H1 (cell line): ENCODE measurements at regions not wholly inside any gene's neighbourhood (a gene's known extent, or its start where the extent isn't known, plus 50 kb on each side); places are given as distances from the start of the nearest gene placed in this dataset.

ENCODE experiments used
- RAD21 ChIP-seq, 2 experiments: IDR thresholded peaks in 1 of 2; conservative IDR thresholded peaks in 1 of 2; 2 replicates each; pipeline ENCODE4 v1.6.1; 2011; ENCODE audit warnings: low read depth in 2 of 2, low read length in 2 of 2, improper control_type of control experiment in 1 of 2, inconsistent platforms in 1 of 2, mild to moderate bottlenecking in 1 of 2, moderate library complexity in 1 of 2
- TF ChIP-seq, protein P1 (sequence below): IDR thresholded peaks from 2 replicates; pipeline ENCODE4 v1.6.1; 2011; ENCODE audit warnings: low read length, improper control_type of control experiment

DNA sequence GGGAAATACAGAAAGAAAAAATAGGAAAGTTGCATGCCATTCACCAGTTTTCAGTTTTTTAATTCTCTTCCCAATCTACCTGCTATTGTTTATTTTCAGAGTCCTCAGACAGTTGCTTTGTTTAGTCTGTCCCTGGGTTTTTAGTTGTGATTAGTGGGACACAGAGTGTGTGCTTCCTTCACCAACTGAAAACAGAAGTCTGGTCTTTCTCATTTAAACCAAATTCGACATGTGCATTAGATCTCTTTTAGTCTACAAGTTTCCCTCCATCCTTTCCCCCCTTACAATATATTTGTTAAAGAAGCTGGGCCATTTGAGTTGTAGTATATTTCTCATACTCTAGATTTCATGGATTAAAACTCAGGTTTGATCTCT is 58.7 kb upstream of the STMND1 start (continued):
- TF ChIP-seq, protein P1, sequence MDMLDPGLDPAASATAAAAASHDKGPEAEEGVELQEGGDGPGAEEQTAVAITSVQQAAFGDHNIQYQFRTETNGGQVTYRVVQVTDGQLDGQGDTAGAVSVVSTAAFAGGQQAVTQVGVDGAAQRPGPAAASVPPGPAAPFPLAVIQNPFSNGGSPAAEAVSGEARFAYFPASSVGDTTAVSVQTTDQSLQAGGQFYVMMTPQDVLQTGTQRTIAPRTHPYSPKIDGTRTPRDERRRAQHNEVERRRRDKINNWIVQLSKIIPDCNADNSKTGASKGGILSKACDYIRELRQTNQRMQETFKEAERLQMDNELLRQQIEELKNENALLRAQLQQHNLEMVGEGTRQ, result no peak
- no peak for TF ChIP-seq RAD21 (IDR thresholded peaks at IDR 0.05 in 1 of 2, conservative IDR thresholded peaks at IDR 0.05 in 1 of 2; ENCODE audit: low read depth in 2 of 2, low read length in 2 of 2)
